Panc1 (cell line): ENCODE measurements at regions not wholly inside any gene's neighbourhood (a gene's known extent, or its start where the extent isn't known, plus 50 kb on each side); places are given as distances from the start of the nearest gene placed in this dataset.

Source experiments
- ATAC-seq: fragments of 200-7000 bp; cut with Tn5 transposase; 2 replicates; pipeline ENCODE4 v1.9.1; 2020; ENCODE audit warnings: mild to moderate bottlenecking, moderate library complexity
- BruUV-seq: library from RNA; stranded (reverse); fragments of 400-500 nt; replicated peaks from 2 replicates; lab custom pipeline; 2021; lab: Mats Ljungman, UMichigan
- CTCF ChIA-PET: fragments of 300-600 bp; sonication (Branson Sonifier 250); formaldehyde crosslinking; loops from one replicate; lab custom pipeline; 2022; ENCODE audit warnings: antibody characterized with exemption; lab: Charles Lee
- POLR2A ChIA-PET: fragments of 300-600 bp; sonication (Branson Sonifier 250); formaldehyde crosslinking; loops from one replicate; lab custom pipeline; 2022; ENCODE audit warnings: antibody characterized with exemption; lab: Charles Lee
- DNase-seq: peaks from one replicate; pipeline ENCODE4 v3.0.0-alpha.2; 2010; ENCODE audit warnings: low read depth, low spot score
- H3K27ac ChIP-seq: 2 replicates; pipeline ENCODE4 v1.5.1; 2011; ENCODE audit warnings: mild to moderate bottlenecking, low read length, inconsistent platforms
- H3K27me3 ChIP-seq: fragments of 200-500 bp; sonication (Bioruptor generic); 2 replicates; pipeline ENCODE4 v1.6.0; 2014; ENCODE audit warnings: low read length, inconsistent platforms; ENCODE audit not compliant: control insufficient read depth, insufficient read depth
- H3K36me3 ChIP-seq: fragments of 200-500 bp; sonication (Bioruptor generic); 2 replicates; pipeline ENCODE4 v1.5.1; 2014; ENCODE audit warnings: inconsistent platforms, mild to moderate bottlenecking, low read length, moderate library complexity; ENCODE audit not compliant: control insufficient read depth, insufficient read depth
- H3K4me1 ChIP-seq: 2 replicates; pipeline ENCODE4 v1.5.1; 2011; ENCODE audit warnings: inconsistent platforms, mild to moderate bottlenecking, low read length, moderate library complexity; ENCODE audit not compliant: control insufficient read depth, insufficient read depth
- H3K4me3 ChIP-seq, 2 experiments: 2 replicates each; pipeline ENCODE4 v1.5.1; 2011 to 2012; ENCODE audit warnings: low read depth in 2 of 2, low read length in 2 of 2, mild to moderate bottlenecking in 2 of 2, inconsistent platforms in 1 of 2, moderate library complexity in 1 of 2
- H3K9me3 ChIP-seq: fragments of 200-500 bp; sonication (Bioruptor generic); 2 replicates; pipeline ENCODE4 v1.5.1; 2014; ENCODE audit warnings: low read depth, mild to moderate bottlenecking, inconsistent platforms, low read length, moderate library complexity; ENCODE audit not compliant: control insufficient read depth, insufficient read depth
- POLR2AphosphoS5 ChIP-seq: IDR thresholded peaks from 2 replicates; pipeline ENCODE4 v1.6.1; 2012; ENCODE audit warnings: mild to moderate bottlenecking, low read depth, low read length, moderate library complexity
- SIN3A ChIP-seq: IDR thresholded peaks from 2 replicates; pipeline ENCODE4 v1.6.1; 2012; ENCODE audit warnings: low read depth, mild to moderate bottlenecking, low read length, moderate library complexity, borderline replicate concordance; ENCODE audit not compliant: insufficient read depth
- TCF7L2 ChIP-seq: IDR thresholded peaks from 2 replicates; pipeline ENCODE4 v1.6.1; 2011; ENCODE audit warnings: mild to moderate bottlenecking, low read depth, low read length, inconsistent platforms
- in situ Hi-C: cut with HindIII; loops from 2 replicates; pipeline ENCODE4 v1.10.0; 2016; ENCODE audit warnings: low sequenced_read_pairs, low pct_unique_long_range_greater_than_20kb
- intact Hi-C: fragments of 100-400 bp; cut with micrococcal nuclease; formaldehyde crosslinking; loops from one replicate; pipeline ENCODE4 v1.10.0; 2022; ENCODE audit not compliant: unreplicated experiment
- TF ChIP-seq, protein P1 (sequence below): fragments of 450-650 bp; IDR thresholded peaks from 2 replicates; pipeline ENCODE4 v1.5.1; 2017; ENCODE audit warnings: mild to moderate bottlenecking
- TF ChIP-seq, protein P2 (sequence below), 2 experiments: IDR thresholded peaks; 2 replicates each; pipeline ENCODE4 v1.6.1; 2011 to 2012; ENCODE audit warnings: low read depth in 2 of 2, control low read depth in 1 of 2, low read length in 1 of 2, mild to moderate bottlenecking in 1 of 2, moderate library complexity in 1 of 2; ENCODE audit not compliant: insufficient read depth in 1 of 2

DNA sequence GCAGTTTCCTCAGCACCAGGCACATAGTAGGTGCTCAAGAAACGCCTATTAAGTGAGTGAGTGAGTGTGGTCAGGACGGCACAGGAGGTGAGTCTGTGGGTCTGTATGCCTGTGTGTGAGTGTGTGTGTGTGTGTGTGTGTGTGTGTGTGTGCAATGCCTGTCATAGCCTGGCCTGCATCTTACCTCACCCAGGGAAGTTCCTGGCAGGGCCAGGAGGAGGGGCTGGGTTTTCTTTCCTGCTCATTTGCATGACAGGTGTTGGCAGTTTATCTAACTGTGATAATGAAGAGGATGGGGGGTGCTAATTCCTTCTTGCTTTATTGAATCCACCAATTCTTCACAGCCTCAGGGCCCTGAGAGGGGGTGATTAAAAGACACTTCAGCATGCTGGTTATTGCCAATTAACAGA lies 146.7 kb upstream of the MLN start:
- ChIA-PET CTCF (no interaction called here), POLR2A (no interaction called here)
- H3K4me1 ChIP-seq, result no peaks in the 10 kb centered on the region
- in situ Hi-C loops (no loop called here), intact Hi-C loops (no loop called here)
- no peaks in the 10 kb centered on the region for H3K36me3 ChIP-seq
- no peak for ATAC-seq
- no peak overlapping the region for H3K27ac ChIP-seq
- no peaks in the 10 kb centered on the region; the same call in 1 of the 2 replicates for H3K27me3 ChIP-seq
- H3K4me3 ChIP-seq, result no peak overlapping the region
- no peak for TF ChIP-seq POLR2AphosphoS5
- TF ChIP-seq SIN3A, result no peak
- TF ChIP-seq, protein P1, sequence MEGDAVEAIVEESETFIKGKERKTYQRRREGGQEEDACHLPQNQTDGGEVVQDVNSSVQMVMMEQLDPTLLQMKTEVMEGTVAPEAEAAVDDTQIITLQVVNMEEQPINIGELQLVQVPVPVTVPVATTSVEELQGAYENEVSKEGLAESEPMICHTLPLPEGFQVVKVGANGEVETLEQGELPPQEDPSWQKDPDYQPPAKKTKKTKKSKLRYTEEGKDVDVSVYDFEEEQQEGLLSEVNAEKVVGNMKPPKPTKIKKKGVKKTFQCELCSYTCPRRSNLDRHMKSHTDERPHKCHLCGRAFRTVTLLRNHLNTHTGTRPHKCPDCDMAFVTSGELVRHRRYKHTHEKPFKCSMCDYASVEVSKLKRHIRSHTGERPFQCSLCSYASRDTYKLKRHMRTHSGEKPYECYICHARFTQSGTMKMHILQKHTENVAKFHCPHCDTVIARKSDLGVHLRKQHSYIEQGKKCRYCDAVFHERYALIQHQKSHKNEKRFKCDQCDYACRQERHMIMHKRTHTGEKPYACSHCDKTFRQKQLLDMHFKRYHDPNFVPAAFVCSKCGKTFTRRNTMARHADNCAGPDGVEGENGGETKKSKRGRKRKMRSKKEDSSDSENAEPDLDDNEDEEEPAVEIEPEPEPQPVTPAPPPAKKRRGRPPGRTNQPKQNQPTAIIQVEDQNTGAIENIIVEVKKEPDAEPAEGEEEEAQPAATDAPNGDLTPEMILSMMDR, result no peak
- TF ChIP-seq TCF7L2, result no peak
- TF ChIP-seq, protein P2, sequence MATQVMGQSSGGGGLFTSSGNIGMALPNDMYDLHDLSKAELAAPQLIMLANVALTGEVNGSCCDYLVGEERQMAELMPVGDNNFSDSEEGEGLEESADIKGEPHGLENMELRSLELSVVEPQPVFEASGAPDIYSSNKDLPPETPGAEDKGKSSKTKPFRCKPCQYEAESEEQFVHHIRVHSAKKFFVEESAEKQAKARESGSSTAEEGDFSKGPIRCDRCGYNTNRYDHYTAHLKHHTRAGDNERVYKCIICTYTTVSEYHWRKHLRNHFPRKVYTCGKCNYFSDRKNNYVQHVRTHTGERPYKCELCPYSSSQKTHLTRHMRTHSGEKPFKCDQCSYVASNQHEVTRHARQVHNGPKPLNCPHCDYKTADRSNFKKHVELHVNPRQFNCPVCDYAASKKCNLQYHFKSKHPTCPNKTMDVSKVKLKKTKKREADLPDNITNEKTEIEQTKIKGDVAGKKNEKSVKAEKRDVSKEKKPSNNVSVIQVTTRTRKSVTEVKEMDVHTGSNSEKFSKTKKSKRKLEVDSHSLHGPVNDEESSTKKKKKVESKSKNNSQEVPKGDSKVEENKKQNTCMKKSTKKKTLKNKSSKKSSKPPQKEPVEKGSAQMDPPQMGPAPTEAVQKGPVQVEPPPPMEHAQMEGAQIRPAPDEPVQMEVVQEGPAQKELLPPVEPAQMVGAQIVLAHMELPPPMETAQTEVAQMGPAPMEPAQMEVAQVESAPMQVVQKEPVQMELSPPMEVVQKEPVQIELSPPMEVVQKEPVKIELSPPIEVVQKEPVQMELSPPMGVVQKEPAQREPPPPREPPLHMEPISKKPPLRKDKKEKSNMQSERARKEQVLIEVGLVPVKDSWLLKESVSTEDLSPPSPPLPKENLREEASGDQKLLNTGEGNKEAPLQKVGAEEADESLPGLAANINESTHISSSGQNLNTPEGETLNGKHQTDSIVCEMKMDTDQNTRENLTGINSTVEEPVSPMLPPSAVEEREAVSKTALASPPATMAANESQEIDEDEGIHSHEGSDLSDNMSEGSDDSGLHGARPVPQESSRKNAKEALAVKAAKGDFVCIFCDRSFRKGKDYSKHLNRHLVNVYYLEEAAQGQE (IDR thresholded peaks at IDR 0.05; ENCODE audit: insufficient read depth in 1 of 2, low read depth in 2 of 2, low read length in 1 of 2), result no peak
- BruUV-seq, result no TSS peak
- no peaks in the 10 kb centered on the region for H3K9me3 ChIP-seq
- DNase-seq, result no peak

DNA sequence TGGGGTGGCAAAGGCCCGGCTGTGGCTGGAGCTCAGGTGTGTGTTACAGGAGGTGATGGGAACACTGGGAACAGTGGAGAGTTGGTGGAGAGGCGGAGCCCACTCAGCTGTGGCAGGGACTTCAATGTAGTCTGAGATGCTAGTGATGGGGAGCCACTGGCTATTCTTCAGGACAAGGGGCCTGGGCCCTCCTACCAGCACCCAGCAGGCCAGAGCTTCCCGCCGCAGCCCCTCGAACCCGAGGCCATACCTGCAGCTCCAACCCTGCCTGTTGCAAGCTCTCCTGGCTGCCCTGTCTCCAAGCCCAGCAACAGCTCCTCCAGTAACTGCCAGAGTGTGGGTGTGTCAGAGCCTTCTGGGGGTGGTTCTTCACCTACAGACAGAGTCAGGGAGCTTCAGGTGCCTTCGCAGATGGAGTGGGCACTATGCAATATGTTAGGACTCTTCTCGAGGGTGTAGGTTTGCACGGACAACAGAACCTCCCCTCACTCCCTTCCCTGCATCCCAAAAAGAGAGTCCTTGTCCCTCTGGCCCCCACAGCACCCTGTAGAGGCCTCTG lies 146.2 kb upstream of the MLN start:
- no peaks in the 10 kb centered on the region for H3K36me3 ChIP-seq
- BruUV-seq, result no TSS peak
- POLR2A ChIA-PET, result interaction anchor here (0.6 kb wide), 1 partner anchor 264 kb away, joined by 3 read pairs; no protein-coding TSS in a partner anchor

More for the DNA sequence above, 146.2 kb upstream of the MLN start:
- H3K4me1 ChIP-seq, result no peaks in the 10 kb centered on the region
- intact Hi-C loops (no loop called here), in situ Hi-C loops (no loop called here)
- CTCF ChIA-PET, result no interaction called here
- no peaks in the 10 kb centered on the region; the same call in 1 of the 2 replicates for H3K27me3 ChIP-seq
- no peak for ATAC-seq
- no peak overlapping the region for H3K4me3 ChIP-seq
- TF ChIP-seq, protein P1, result no peak
- TF ChIP-seq POLR2AphosphoS5 (no peak), SIN3A (no peak), TCF7L2 (no peak)
- TF ChIP-seq, protein P2 (IDR thresholded peaks at IDR 0.05; ENCODE audit: insufficient read depth in 1 of 2, low read depth in 2 of 2, low read length in 1 of 2), result no peak
- H3K9me3 ChIP-seq, result no peaks in the 10 kb centered on the region
- no peak overlapping the region for H3K27ac ChIP-seq
- no peak for DNase-seq
